ENCODE measurements at regions not wholly inside any gene's neighbourhood (a gene's known extent, or its start where the extent isn't known, plus 50 kb on each side); places are given as distances from the start of the nearest gene placed in this dataset.

DNA sequence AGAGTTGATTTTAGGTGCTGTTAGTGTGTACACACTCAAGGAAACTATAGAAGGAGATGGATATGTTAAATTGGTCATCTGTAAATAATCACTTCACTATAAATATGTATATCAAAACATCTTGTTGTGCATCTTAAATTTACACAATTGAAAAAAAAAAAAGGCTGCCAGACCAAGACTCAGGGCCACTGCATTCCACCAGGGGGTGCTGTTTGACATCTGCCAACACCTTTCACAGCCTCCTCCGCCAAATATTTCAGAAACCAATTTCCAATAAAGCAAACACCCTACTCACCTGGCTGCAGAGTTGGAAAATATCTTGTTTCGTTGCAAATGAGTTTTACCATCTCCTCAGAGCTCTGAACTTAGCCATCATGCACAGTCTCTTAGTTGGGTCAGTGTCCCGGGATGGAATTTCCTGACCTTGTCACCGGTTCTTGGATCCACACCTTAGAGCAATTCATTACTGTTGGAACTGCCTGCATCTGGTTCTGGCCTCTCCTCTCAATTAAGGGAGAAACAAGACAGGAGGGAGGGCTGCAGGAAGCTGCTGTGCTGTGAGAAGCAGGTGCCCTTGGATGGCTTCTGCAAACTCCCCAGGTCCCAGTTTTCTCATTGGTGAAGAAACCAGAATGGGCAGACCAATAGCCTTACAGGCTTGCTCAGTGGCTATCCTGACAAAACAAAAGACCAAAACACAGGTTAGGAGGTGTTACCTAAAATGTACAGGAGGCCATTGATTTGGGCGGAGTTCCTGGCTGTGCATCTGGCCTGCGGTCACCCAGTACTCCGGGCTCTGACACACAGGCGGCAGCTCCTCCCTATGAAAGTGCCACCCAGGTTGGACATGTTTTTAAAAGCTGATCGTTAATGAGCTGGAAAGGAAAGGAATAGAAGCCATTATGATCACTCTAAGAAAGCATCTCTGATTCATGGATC is 746.6 kb downstream of the UQCRFS1 start (continued):
- TF ChIP-seq RAD21 (IDR thresholded peaks at IDR 0.05; ENCODE audit: insufficient read depth, low read depth, low read length), result peak; percentile 43
- TF ChIP-seq POLR2AphosphoS5 (IDR thresholded peaks at IDR 0.05; ENCODE audit: low read length), result no peak
- no peak for TF ChIP-seq ZNF274 (IDR thresholded peaks at IDR 0.05; ENCODE audit: insufficient read depth, insufficient read length)
- TF ChIP-seq HDGF (IDR thresholded peaks at IDR 0.05), result no peak
- no peak for TF ChIP-seq CHD4 (IDR thresholded peaks at IDR 0.05)
- TF ChIP-seq RELA (IDR thresholded peaks at IDR 0.05; ENCODE audit: borderline replicate concordance, partially characterized antibody), result no peak
- no peak for TF ChIP-seq CHD2 (IDR thresholded peaks at IDR 0.05; ENCODE audit: borderline replicate concordance, low read depth, low read length)
- no peak for TF ChIP-seq TARDBP (IDR thresholded peaks at IDR 0.05; ENCODE audit: borderline replicate concordance)
- TF ChIP-seq MYC (IDR thresholded peaks at IDR 0.05; ENCODE audit: insufficient read depth, insufficient read length, insufficient replicate concordance, low read length, severe bottlenecking), result no peak
- TF ChIP-seq ZBTB40 (IDR thresholded peaks at IDR 0.05; ENCODE audit: borderline replicate concordance), result no peak
- TF ChIP-seq, protein P1, sequence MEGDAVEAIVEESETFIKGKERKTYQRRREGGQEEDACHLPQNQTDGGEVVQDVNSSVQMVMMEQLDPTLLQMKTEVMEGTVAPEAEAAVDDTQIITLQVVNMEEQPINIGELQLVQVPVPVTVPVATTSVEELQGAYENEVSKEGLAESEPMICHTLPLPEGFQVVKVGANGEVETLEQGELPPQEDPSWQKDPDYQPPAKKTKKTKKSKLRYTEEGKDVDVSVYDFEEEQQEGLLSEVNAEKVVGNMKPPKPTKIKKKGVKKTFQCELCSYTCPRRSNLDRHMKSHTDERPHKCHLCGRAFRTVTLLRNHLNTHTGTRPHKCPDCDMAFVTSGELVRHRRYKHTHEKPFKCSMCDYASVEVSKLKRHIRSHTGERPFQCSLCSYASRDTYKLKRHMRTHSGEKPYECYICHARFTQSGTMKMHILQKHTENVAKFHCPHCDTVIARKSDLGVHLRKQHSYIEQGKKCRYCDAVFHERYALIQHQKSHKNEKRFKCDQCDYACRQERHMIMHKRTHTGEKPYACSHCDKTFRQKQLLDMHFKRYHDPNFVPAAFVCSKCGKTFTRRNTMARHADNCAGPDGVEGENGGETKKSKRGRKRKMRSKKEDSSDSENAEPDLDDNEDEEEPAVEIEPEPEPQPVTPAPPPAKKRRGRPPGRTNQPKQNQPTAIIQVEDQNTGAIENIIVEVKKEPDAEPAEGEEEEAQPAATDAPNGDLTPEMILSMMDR (IDR thresholded peaks at IDR 0.05 in 2 of 3, conservative IDR thresholded peaks at IDR 0.05 in 1 of 3; ENCODE audit: control insufficient read depth in 2 of 3, extremely low read depth in 1 of 3, insufficient read depth in 1 of 3, low read depth in 3 of 3, low read length in 3 of 3), result peak; percentile 45 to 51 (median 51); a peak in 5 of 6 replicates
- TF ChIP-seq JUND (IDR thresholded peaks at IDR 0.05; ENCODE audit: low read depth, low read length), result no peak
- no peak for TF ChIP-seq SREBF2 (IDR thresholded peaks at IDR 0.05; ENCODE audit: low read length)
